ENCODE measurements at regions not wholly inside any gene's neighbourhood (a gene's known extent, or its start where the extent isn't known, plus 50 kb on each side); places are given as distances from the start of the nearest gene placed in this dataset.

DNA sequence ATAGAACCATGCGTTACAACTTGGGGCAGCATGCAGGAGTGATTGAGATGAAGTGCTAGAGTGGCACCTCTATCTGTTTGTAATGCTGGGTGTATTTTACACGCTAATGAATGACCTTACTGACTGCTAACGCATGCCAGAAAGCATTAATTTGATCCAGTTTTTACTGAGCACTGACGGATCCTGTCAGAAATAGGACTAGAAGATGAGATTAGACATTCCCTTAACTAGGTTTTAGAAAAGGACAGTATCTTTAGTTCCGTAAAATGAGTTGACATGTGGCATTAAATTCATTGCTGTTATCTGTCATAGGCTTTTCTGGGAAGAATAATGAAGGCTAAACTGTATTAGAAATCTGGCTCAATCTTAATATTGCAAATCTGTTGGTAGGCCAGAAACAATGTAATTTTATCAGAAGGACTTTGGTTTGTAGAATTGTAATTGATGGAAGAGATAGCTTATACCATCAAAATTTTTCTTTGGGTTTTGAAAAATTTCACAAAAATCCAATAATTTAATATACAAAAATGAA lies 140.4 kb upstream of the WDFY3 start:
- BruUV-seq (replicated peaks): no TSS peak
- ATAC-seq (no peak), DNase-seq (no peak)
- Histone ChIP-seq H3K4me3 (ENCODE audit: low read length) (no peak overlapping the region), H3K79me2 (ENCODE audit: low read length) (no peaks in the 10 kb centered on the region), H3K36me3 (ENCODE audit: low read depth, low read length) (no peaks in the 10 kb centered on the region), H3K27ac (ENCODE audit: low read length) (no peak overlapping the region), H3K4me2 (ENCODE audit: low read length) (no peak overlapping the region), H3K9me2 (replicated peaks; ENCODE audit: low read length) (no peaks in the 10 kb centered on the region), H3K9ac (ENCODE audit: low read length) (no peak overlapping the region), H3K27me3 (ENCODE audit: low read length) (no peaks in the 10 kb centered on the region), H3F3A (ENCODE audit: low read length, unreplicated experiment) (no peaks in the 10 kb centered on the region), H3K9me3 (ENCODE audit: low read length) (no peaks in the 10 kb centered on the region), H3K4me1 (ENCODE audit: insufficient read depth, low read length) (no peaks in the 10 kb centered on the region), H4K20me1 (ENCODE audit: low read length) (no peaks in the 10 kb centered on the region), H2AFZ (ENCODE audit: low read length) (no peak overlapping the region)
- ChIA-PET POLR2A (ENCODE audit: unreplicated experiment) (no interaction called here), CTCF (no interaction called here)
- TF ChIP-seq EZH2 (IDR thresholded peaks at IDR 0.05; ENCODE audit: low read length, unreplicated experiment) (no peak), EZH2phosphoT487 (IDR thresholded peaks at IDR 0.05; ENCODE audit: borderline replicate concordance, low read length) (no peak)
- TF ChIP-seq, protein P1, sequence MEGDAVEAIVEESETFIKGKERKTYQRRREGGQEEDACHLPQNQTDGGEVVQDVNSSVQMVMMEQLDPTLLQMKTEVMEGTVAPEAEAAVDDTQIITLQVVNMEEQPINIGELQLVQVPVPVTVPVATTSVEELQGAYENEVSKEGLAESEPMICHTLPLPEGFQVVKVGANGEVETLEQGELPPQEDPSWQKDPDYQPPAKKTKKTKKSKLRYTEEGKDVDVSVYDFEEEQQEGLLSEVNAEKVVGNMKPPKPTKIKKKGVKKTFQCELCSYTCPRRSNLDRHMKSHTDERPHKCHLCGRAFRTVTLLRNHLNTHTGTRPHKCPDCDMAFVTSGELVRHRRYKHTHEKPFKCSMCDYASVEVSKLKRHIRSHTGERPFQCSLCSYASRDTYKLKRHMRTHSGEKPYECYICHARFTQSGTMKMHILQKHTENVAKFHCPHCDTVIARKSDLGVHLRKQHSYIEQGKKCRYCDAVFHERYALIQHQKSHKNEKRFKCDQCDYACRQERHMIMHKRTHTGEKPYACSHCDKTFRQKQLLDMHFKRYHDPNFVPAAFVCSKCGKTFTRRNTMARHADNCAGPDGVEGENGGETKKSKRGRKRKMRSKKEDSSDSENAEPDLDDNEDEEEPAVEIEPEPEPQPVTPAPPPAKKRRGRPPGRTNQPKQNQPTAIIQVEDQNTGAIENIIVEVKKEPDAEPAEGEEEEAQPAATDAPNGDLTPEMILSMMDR (conservative IDR thresholded peaks at IDR 0.05; ENCODE audit: low read depth, low read length): no peak
- intact Hi-C loops (cut with micrococcal nuclease): no loop called here

DNA sequence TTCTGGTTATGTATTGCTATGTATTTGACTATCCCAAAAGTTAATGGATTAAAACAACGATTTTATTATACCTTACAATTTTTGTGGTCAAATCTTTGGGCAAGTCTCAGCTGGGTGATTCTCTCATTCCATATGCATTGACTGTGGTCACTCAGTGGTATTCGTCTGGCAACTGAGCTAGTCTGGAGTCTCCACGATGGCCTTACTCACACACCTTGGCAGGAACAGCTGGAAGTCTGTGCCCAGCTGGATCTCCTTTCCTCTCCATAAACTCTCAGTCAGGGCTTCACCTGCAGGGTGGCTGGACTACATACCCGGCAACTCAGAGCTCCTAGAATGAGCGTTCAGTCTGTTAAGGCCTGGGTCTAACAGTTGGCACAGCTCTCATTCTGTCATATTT lies 141.1 kb upstream of the WDFY3 start:
- Histone ChIP-seq H4K20me1 (ENCODE audit: low read length) (no peaks in the 10 kb centered on the region), H3K9me2 (replicated peaks; ENCODE audit: low read length) (no peaks in the 10 kb centered on the region), H3K27ac (ENCODE audit: low read length) (no peak overlapping the region), H3K9ac (ENCODE audit: low read length) (no peak overlapping the region), H3K4me3 (ENCODE audit: low read length) (no peak overlapping the region), H3K4me1 (ENCODE audit: insufficient read depth, low read length) (no peaks in the 10 kb centered on the region), H3K27me3 (ENCODE audit: low read length) (no peaks in the 10 kb centered on the region), H3K9me3 (ENCODE audit: low read length) (no peaks in the 10 kb centered on the region), H3K4me2 (ENCODE audit: low read length) (no peak overlapping the region), H3K79me2 (ENCODE audit: low read length) (no peaks in the 10 kb centered on the region), H3F3A (ENCODE audit: low read length, unreplicated experiment) (no peaks in the 10 kb centered on the region), H3K36me3 (ENCODE audit: low read depth, low read length) (no peaks in the 10 kb centered on the region), H2AFZ (ENCODE audit: low read length) (no peak overlapping the region)
- POLR2A ChIA-PET (ENCODE audit: unreplicated experiment): interaction anchor here (0.5 kb wide), 1 partner anchor 12 kb away, joined by 4 read pairs; no protein-coding TSS in a partner anchor
- peak; percentile 27; the same call in 1 of the 2 replicates for ATAC-seq
- TF ChIP-seq, protein P1 (conservative IDR thresholded peaks at IDR 0.05; ENCODE audit: low read depth, low read length): no peak
- no peak for TF ChIP-seq EZH2phosphoT487 (IDR thresholded peaks at IDR 0.05; ENCODE audit: borderline replicate concordance, low read length)
- TF ChIP-seq EZH2 (IDR thresholded peaks at IDR 0.05; ENCODE audit: low read length, unreplicated experiment): no peak
- BruUV-seq (replicated peaks): no TSS peak
- DNase-seq: peak; percentile 31
- CTCF ChIA-PET: no interaction called here
- intact Hi-C loops (cut with micrococcal nuclease): no loop called here

DNA sequence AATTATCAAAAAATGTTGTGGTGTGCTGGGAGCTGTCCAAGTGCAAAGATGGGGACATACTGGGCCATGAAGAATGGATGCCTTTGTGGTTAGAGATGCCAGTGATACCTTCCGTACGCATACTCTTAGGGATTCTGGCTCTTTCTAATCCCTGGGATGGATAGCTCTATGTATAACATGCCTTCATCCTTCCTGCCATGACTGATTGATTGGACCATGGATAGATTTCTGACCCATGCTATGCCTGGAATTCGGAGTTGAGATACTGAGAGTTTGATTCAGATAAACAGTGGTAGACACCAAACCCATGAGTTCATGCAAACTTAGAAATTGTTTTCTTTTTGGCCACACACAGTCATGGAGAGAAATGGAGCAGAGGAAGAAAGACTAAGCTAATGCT lies 147.2 kb upstream of the WDFY3 start:
- Histone ChIP-seq H3K9ac (ENCODE audit: low read length) (no peak overlapping the region), H3K27me3 (ENCODE audit: low read length) (no peaks in the 10 kb centered on the region), H3K9me3 (ENCODE audit: low read length) (no peaks in the 10 kb centered on the region), H3K4me1 (ENCODE audit: insufficient read depth, low read length) (no peaks in the 10 kb centered on the region), H3K27ac (ENCODE audit: low read length) (no peak overlapping the region), H3K4me3 (ENCODE audit: low read length) (no peak overlapping the region), H3K4me2 (ENCODE audit: low read length) (no peak overlapping the region), H3F3A (ENCODE audit: low read length, unreplicated experiment) (no peaks in the 10 kb centered on the region), H3K36me3 (ENCODE audit: low read depth, low read length) (no peaks in the 10 kb centered on the region), H3K79me2 (ENCODE audit: low read length) (no peaks in the 10 kb centered on the region), H3K9me2 (replicated peaks; ENCODE audit: low read length) (no peaks in the 10 kb centered on the region), H2AFZ (ENCODE audit: low read length) (no peak overlapping the region), H4K20me1 (ENCODE audit: low read length) (no peaks in the 10 kb centered on the region)
- DNase-seq (no peak), ATAC-seq (no peak)
- TF ChIP-seq, protein P1 (conservative IDR thresholded peaks at IDR 0.05; ENCODE audit: low read depth, low read length): no peak
- TF ChIP-seq EZH2phosphoT487 (IDR thresholded peaks at IDR 0.05; ENCODE audit: borderline replicate concordance, low read length) (no peak), EZH2 (IDR thresholded peaks at IDR 0.05; ENCODE audit: low read length, unreplicated experiment) (no peak)
- CTCF ChIA-PET: no interaction called here
- no TSS peak for BruUV-seq (replicated peaks)
- POLR2A ChIA-PET (ENCODE audit: unreplicated experiment): no interaction called here
- intact Hi-C loops (cut with micrococcal nuclease): no loop called here
